ENCODE measurements at regions not wholly inside any gene's neighbourhood (a gene's known extent, or its start where the extent isn't known, plus 50 kb on each side); places are given as distances from the start of the nearest gene placed in this dataset.

DNA sequence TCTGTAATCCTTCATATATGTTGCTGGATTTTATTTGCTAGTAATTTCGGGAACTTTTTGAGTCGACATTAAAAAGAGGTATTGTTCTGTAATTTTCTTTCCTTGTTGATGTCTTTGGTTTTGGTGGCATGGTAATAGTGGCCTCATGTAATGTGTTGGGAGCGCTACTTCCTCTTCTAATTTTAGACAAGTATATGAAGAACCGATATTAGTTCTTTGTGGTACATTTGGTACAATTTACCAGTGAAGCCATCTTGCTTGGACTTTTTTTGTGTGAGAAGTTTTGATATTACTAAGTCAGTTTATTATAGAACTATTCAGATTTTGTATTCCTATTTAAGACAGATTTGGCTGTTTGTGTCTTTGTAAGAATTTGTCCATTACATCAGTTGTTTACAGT is 669.2 kb upstream of the AADAT start:
- no peaks in the 10 kb centered on the region for H3K27me3 ChIP-seq (replicated peaks; ENCODE audit: insufficient read depth, low read length)
- no peaks in the 10 kb centered on the region for H4K20me1 ChIP-seq (ENCODE audit: insufficient read depth, low read length)
- no peaks in the 10 kb centered on the region for H3K79me2 ChIP-seq (ENCODE audit: low read length)
- H3K4me2 ChIP-seq (ENCODE audit: low read depth, low read length): no peak overlapping the region
- H2AFZ ChIP-seq (ENCODE audit: low read length): no peak overlapping the region
- TF ChIP-seq EZH2 (optimal IDR thresholded peaks at IDR 0.05; ENCODE audit: low read depth, low read length) (no peak), EZH2phosphoT487 (IDR thresholded peaks at IDR 0.05; ENCODE audit: low read length) (no peak)
- TF ChIP-seq, protein P1, sequence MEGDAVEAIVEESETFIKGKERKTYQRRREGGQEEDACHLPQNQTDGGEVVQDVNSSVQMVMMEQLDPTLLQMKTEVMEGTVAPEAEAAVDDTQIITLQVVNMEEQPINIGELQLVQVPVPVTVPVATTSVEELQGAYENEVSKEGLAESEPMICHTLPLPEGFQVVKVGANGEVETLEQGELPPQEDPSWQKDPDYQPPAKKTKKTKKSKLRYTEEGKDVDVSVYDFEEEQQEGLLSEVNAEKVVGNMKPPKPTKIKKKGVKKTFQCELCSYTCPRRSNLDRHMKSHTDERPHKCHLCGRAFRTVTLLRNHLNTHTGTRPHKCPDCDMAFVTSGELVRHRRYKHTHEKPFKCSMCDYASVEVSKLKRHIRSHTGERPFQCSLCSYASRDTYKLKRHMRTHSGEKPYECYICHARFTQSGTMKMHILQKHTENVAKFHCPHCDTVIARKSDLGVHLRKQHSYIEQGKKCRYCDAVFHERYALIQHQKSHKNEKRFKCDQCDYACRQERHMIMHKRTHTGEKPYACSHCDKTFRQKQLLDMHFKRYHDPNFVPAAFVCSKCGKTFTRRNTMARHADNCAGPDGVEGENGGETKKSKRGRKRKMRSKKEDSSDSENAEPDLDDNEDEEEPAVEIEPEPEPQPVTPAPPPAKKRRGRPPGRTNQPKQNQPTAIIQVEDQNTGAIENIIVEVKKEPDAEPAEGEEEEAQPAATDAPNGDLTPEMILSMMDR (IDR thresholded peaks at IDR 0.05; ENCODE audit: low read length): no peak
- no peaks in the 10 kb centered on the region for H3F3A ChIP-seq (ENCODE audit: insufficient read depth, low read length)
- no peaks in the 10 kb centered on the region for H3K4me1 ChIP-seq (ENCODE audit: low read length)
- no peak overlapping the region for H3K9ac ChIP-seq (ENCODE audit: low read length)
- H3K27ac ChIP-seq (ENCODE audit: low read length): no peak overlapping the region
- no peak for DNase-seq
- no peak overlapping the region for H3K4me3 ChIP-seq (ENCODE audit: low read length)
- H3K9me2 ChIP-seq (replicated peaks; ENCODE audit: insufficient read depth, low read length): no peaks in the 10 kb centered on the region
- no peaks in the 10 kb centered on the region for H3K9me3 ChIP-seq (replicated peaks; ENCODE audit: insufficient read depth, low read length)
- 0 out of 2 replicates have a peak, but pooled peaks cover 2% of the 10 kb centered on the region for H3K36me3 ChIP-seq (replicated peaks; ENCODE audit: insufficient read depth, low read length)

DNA sequence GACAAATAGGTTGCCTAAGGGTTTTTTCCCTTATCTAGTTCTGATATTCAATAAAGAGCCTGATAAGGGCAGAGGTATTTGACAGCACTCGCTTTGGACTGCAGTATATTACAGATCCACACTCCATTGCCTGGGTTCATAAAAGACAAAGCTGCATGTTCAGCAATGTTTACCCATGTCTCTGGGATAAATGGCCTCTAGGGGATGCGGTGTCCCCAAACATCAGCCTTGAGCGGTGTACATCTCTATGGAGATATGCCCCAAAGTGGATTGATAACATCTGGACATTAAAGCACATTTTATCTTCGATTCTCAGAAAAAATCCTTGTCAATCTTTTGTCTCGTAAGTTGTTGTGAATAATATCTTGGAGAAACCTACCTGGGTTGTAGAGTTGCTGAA is 660.8 kb upstream of the AADAT start:
- no peak for TF ChIP-seq EZH2phosphoT487 (IDR thresholded peaks at IDR 0.05; ENCODE audit: low read length)
- TF ChIP-seq, protein P1 (IDR thresholded peaks at IDR 0.05; ENCODE audit: low read length): no peak
- no peak for TF ChIP-seq EZH2 (optimal IDR thresholded peaks at IDR 0.05; ENCODE audit: low read depth, low read length)
- H3K9me3 ChIP-seq (replicated peaks; ENCODE audit: insufficient read depth, low read length): no peaks in the 10 kb centered on the region
- no peaks in the 10 kb centered on the region for H3F3A ChIP-seq (ENCODE audit: insufficient read depth, low read length)
- H3K9me2 ChIP-seq (replicated peaks; ENCODE audit: insufficient read depth, low read length): no peaks in the 10 kb centered on the region
- no peak overlapping the region for H3K27ac ChIP-seq (ENCODE audit: low read length)
- H3K4me1 ChIP-seq (ENCODE audit: low read length): no peaks in the 10 kb centered on the region
- H3K79me2 ChIP-seq (ENCODE audit: low read length): no peaks in the 10 kb centered on the region
- H2AFZ ChIP-seq (ENCODE audit: low read length): no peak overlapping the region
- no peak for DNase-seq
- no peaks in the 10 kb centered on the region for H3K27me3 ChIP-seq (replicated peaks; ENCODE audit: insufficient read depth, low read length)
- H3K4me3 ChIP-seq (ENCODE audit: low read length): no peak overlapping the region
- no peaks in the 10 kb centered on the region for H4K20me1 ChIP-seq (ENCODE audit: insufficient read depth, low read length)
- H3K9ac ChIP-seq (ENCODE audit: low read length): no peak overlapping the region
- no peak overlapping the region for H3K4me2 ChIP-seq (ENCODE audit: low read depth, low read length)
- H3K36me3 ChIP-seq (replicated peaks; ENCODE audit: insufficient read depth, low read length): no peaks in the 10 kb centered on the region

DNA sequence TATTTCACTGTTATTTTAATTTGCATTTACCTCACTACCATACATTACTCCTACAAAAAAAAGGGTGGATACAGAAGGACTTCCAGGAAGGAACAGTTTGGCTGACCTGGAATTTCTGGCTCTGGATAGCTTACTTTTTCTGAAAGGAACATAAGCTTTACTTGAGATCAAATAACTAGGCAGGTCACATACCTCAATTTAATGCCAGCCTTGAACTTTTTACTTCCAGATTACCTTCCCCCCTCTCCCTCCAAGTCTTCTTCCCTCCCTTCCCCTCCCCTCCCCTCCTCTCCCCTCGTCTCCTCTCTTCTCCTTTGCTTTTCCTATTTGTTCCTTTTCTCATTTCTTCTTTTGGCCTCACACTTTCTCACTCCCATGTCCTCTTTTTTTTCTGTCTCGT is 659.2 kb upstream of the AADAT start:
- Histone ChIP-seq H4K20me1 (ENCODE audit: insufficient read depth, low read length) (no peaks in the 10 kb centered on the region), H3K9me2 (replicated peaks; ENCODE audit: insufficient read depth, low read length) (no peaks in the 10 kb centered on the region), H3K4me3 (ENCODE audit: low read length) (no peak overlapping the region), H3K27ac (ENCODE audit: low read length) (no peak overlapping the region), H3K36me3 (replicated peaks; ENCODE audit: insufficient read depth, low read length) (no peaks in the 10 kb centered on the region), H2AFZ (ENCODE audit: low read length) (no peak overlapping the region), H3K9ac (ENCODE audit: low read length) (no peak overlapping the region), H3K27me3 (replicated peaks; ENCODE audit: insufficient read depth, low read length) (no peaks in the 10 kb centered on the region), H3K79me2 (ENCODE audit: low read length) (no peaks in the 10 kb centered on the region), H3K4me2 (ENCODE audit: low read depth, low read length) (no peak overlapping the region), H3K4me1 (ENCODE audit: low read length) (no peaks in the 10 kb centered on the region), H3F3A (ENCODE audit: insufficient read depth, low read length) (no peaks in the 10 kb centered on the region), H3K9me3 (replicated peaks; ENCODE audit: insufficient read depth, low read length) (no peaks in the 10 kb centered on the region)
- no peak for TF ChIP-seq EZH2phosphoT487 (IDR thresholded peaks at IDR 0.05; ENCODE audit: low read length)
- no peak for TF ChIP-seq EZH2 (optimal IDR thresholded peaks at IDR 0.05; ENCODE audit: low read depth, low read length)
- TF ChIP-seq, protein P1 (IDR thresholded peaks at IDR 0.05; ENCODE audit: low read length): no peak
- no peak for DNase-seq
